Spleen (tissue), 7 donors: ENCODE measurements at regions not wholly inside any gene's neighbourhood (a gene's known extent, or its start where the extent isn't known, plus 50 kb on each side); places are given as distances from the start of the nearest gene placed in this dataset.

Experiments
- POLR2AphosphoS5 ChIP-seq, 3 donors: sonication (generic); formaldehyde crosslinking; IDR thresholded peaks; one replicate each; pipeline ENCODE4 v1.5.1; 2017; ENCODE audit warnings: antibody characterized with exemption in 3 of 3
- TF ChIP-seq, protein P1 (sequence below), 11 experiments: fragments of 200-600 bp in 7 of 11; fragments of 450-650 bp in 4 of 11; sonication (generic) in 4 of 11; IDR thresholded peaks in 8 of 11; conservative IDR thresholded peaks in 3 of 11; 1 replicate in 7 of 11; 2 replicates in 4 of 11; pipeline versions ENCODE4 v1.4.0 to v1.8.0; 2016 to 2021; ENCODE audit warnings: antibody characterized with exemption in 11 of 11, inconsistent platforms in 4 of 11, mild to moderate bottlenecking in 1 of 11
- donor health status: DM: no; HTN: no; CAD: no; lungs with moderate emphysema.
- donor health status: DM: no; HTN: no; CAD: no.
- donor health status: DM: no; HTN: no; CAD: no.

DNA sequence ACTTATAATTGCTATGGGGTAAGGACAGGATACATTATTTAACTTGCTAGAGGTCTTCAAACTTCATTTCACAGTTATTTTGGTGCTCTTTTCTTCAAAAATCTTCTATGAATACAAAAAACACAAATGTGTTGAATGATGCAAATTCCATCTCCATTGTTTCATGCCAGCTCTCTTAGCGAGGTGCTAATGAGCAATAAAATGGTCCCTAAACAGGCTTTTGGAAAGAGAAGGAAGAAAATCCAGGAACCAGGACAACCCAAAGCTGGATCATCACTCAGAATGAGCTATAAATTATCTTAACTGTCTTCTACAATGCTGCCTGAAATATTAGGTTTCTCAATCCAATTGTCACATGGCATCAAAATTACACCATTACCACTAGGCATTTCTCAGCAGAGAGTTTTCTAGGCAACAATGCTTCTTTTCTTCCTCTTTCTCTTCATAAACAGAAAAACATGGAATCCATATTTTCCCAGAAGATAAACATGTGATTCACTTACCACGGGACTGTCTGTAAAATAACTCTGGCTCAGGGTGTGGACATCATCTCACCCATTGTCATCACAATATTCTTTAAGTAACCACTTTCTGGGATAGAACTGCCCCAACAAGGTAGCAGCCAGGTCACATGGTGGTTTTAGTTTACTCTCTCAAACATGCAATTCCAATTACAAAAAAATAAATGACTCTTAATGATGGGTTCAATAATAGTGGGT, 249.4 kb downstream of the NPR3 start:
- TF ChIP-seq, protein P1, sequence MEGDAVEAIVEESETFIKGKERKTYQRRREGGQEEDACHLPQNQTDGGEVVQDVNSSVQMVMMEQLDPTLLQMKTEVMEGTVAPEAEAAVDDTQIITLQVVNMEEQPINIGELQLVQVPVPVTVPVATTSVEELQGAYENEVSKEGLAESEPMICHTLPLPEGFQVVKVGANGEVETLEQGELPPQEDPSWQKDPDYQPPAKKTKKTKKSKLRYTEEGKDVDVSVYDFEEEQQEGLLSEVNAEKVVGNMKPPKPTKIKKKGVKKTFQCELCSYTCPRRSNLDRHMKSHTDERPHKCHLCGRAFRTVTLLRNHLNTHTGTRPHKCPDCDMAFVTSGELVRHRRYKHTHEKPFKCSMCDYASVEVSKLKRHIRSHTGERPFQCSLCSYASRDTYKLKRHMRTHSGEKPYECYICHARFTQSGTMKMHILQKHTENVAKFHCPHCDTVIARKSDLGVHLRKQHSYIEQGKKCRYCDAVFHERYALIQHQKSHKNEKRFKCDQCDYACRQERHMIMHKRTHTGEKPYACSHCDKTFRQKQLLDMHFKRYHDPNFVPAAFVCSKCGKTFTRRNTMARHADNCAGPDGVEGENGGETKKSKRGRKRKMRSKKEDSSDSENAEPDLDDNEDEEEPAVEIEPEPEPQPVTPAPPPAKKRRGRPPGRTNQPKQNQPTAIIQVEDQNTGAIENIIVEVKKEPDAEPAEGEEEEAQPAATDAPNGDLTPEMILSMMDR (IDR thresholded peaks at IDR 0.05 in 8 of 11, conservative IDR thresholded peaks at IDR 0.05 in 3 of 11), result no peak
- TF ChIP-seq POLR2AphosphoS5 (IDR thresholded peaks at IDR 0.05), result no peak
